BLaER1 treated with 17β-estradiol and CSF1 and Interleukin-3, amounts not matched to agents 10 nM and 100 nM (cell line): ENCODE measurements at regions not wholly inside any gene's neighbourhood (a gene's known extent, or its start where the extent isn't known, plus 50 kb on each side); places are given as distances from the start of the nearest gene placed in this dataset.
"Not testable (repeated sequence)": the region's sequence is repeated elsewhere in the genome, so short reads cannot be mapped to it uniquely, and the experiment has no call there.

Source experiments
- H3K27ac ChIP-seq, 11 experiments: shearing (Covaris generic); formaldehyde crosslinking; 2 replicates each; pipeline ENCODE4 v1.8.1; 2022
- H3K27me3 ChIP-seq, 11 experiments: shearing (Covaris generic); formaldehyde crosslinking; 2 replicates each; pipeline ENCODE4 v1.8.1; 2022
- H3K36me3 ChIP-seq, 11 experiments: shearing (Covaris generic); formaldehyde crosslinking; 2 replicates each; pipeline ENCODE4 v1.8.1; 2022
- H3K4me1 ChIP-seq, 10 experiments: shearing (Covaris generic); formaldehyde crosslinking; 2 replicates each; pipeline ENCODE4 v1.8.1; 2022
- H3K4me2 ChIP-seq, 11 experiments: shearing (Covaris generic); formaldehyde crosslinking; 2 replicates each; pipeline ENCODE4 v1.8.1; 2022
- H3K4me3 ChIP-seq, 10 experiments: shearing (Covaris generic); formaldehyde crosslinking; 2 replicates each; pipeline ENCODE4 v1.8.1; 2022
- H3K9ac ChIP-seq, 11 experiments: shearing (Covaris generic); formaldehyde crosslinking; 2 replicates each; pipeline ENCODE4 v1.8.1; 2022
- H3K9me3 ChIP-seq, 11 experiments: shearing (Covaris generic); formaldehyde crosslinking; replicated peaks in 1 of 11; 2 replicates each; pipeline ENCODE4 v1.8.1; 2022
- H4K20me1 ChIP-seq, 11 experiments: shearing (Covaris generic); formaldehyde crosslinking; 2 replicates each; pipeline ENCODE4 v1.8.1; 2022
- Cebpa-rat ChIP-seq, 11 experiments: shearing (Covaris generic); IDR thresholded peaks; 2 replicates each; pipeline ENCODE4 v1.8.1; 2022

DNA sequence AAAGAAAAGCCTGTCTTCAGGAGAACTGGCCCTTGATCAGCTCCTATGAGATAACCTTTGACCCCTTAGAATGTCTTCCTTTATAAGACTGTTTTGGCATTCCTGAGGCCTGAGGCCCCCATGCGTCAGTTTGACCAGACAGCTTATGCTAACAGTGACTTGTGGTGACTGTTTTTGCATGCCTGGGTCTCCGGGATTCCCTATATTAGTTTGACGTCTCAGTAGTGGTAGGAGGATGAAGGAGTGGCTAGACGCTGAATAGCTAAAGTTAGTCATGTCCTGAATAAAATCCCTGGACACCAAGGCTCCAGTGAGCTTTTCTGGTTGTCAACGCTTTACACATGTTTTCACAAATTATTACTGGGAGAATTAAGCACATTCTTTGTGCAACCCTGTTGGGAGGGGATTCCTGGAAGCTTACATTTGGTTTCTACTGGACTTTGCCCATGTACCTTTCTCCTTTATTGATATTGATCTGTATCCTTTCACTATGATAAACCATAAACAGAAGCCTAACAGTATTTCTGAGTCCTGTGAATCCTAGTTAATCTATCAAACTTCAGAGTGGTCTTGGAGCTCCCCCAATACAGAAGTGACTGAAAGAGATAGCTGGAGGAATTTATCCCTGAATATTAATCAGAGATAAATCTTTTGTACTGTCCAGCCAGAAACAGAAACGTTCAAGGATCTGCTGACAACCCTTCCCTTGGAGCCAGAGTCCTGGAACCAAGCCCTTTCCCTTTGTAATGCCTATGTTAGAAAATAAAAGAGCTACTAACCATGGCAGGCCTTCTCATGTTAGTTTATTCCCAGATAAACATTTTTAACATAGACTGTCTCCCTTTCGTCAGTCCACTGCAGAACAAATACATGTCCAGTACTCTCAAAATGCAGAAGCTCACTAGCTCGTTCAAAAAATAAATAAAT is 479.2 kb downstream of the RPS29 start:
- H4K20me1 ChIP-seq = no peaks in the 10 kb centered on the region
- TF ChIP-seq Cebpa-rat (IDR thresholded peaks at IDR 0.05) = no peak
- H3K9me3 ChIP-seq = peaks cover 0 to 7% (median 4%) of the 10 kb centered on the region in 11 experiments; a peak in 4 of 22 replicates
- no peak overlapping the region for H3K4me2 ChIP-seq
- H3K9ac ChIP-seq = no peak overlapping the region
- H3K27ac ChIP-seq = no peak overlapping the region
- peaks cover 0 to 6% (median 0%) of the 10 kb centered on the region in 10 experiments; a peak in 5 of 20 replicates for H3K4me1 ChIP-seq
- no peak overlapping the region for H3K4me3 ChIP-seq
- no peaks in the 10 kb centered on the region for H3K36me3 ChIP-seq
- no peaks in the 10 kb centered on the region for H3K27me3 ChIP-seq

DNA sequence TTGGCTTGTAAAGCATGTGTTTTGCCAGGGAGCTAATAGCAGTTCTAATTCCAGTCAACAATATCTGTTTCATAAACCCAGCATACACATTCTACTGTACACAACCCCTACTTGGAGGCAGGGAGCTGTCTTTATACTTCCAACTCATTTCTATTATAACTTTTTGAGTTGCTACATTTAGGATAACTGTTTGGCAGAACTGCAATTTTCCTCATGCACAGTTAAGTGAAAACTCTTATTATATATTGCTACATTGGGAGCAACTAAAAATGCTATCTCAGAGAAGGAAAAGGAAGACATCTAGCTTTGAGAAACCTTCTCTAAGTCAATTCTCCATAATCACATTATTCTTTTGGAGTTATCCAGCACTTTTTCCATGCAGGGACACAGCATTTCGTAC is 480.2 kb downstream of the RPS29 start:
- H4K20me1 ChIP-seq = no peaks in the 10 kb centered on the region
- no peaks in the 10 kb centered on the region for H3K4me1 ChIP-seq
- H3K9me3 ChIP-seq = peaks cover 0 to 7% (median 4%) of the 10 kb centered on the region in 11 experiments; a peak in 4 of 22 replicates
- no peak overlapping the region for H3K9ac ChIP-seq
- TF ChIP-seq Cebpa-rat (IDR thresholded peaks at IDR 0.05) = no peak
- no peak overlapping the region for H3K27ac ChIP-seq
- H3K4me3 ChIP-seq = no peak overlapping the region
- H3K36me3 ChIP-seq = no peaks in the 10 kb centered on the region
- no peaks in the 10 kb centered on the region for H3K27me3 ChIP-seq
- H3K4me2 ChIP-seq = no peak overlapping the region

DNA sequence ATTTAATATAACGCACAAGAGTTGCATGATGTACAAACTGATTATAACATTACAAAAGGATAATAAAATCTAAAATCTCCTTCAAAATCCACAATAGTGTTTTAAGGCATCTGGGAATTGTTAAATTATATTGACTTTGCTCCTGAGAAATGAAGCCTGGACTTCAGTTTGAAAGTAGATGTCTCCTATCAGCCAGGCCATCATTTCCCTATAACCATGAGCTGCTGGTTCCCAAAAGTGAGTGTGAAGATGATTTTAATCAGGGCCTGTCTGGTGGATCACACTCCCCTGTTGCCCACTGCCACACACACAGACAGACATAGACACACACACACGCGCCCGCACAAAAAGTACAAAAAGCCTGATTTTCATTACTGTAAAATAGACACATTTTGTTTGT is 480.7 kb downstream of the RPS29 start:
- no peak overlapping the region for H3K4me2 ChIP-seq
- H4K20me1 ChIP-seq = no peaks in the 10 kb centered on the region
- H3K4me1 ChIP-seq = no peaks in the 10 kb centered on the region
- no peak for TF ChIP-seq Cebpa-rat (IDR thresholded peaks at IDR 0.05)
- peaks cover 0 to 7% (median 4%) of the 10 kb centered on the region in 11 experiments; a peak in 4 of 22 replicates for H3K9me3 ChIP-seq
- no peak overlapping the region for H3K9ac ChIP-seq
- H3K36me3 ChIP-seq = no peaks in the 10 kb centered on the region
- no peak overlapping the region for H3K27ac ChIP-seq
- no peak overlapping the region for H3K4me3 ChIP-seq
- H3K27me3 ChIP-seq = no peaks in the 10 kb centered on the region

DNA sequence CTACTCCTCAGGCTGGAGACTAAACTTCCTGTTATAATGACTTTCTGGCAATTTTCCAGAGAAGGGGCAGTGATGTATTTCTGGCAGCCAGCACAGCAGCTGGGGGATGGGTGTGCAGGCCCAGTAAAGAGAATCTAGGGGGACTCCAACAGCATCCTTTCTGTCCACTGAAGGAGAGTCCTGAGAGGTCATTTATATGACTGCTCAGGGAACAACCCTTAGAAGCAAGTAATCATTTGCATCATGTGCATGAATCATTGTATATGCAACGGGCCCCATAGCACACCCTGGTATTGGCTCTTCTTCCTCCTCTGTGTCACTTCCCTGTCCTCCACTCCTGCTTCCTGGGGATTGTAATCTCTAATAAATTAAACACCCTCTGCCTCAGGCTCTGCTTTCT is 493.8 kb downstream of the RPS29 start:
- H3K36me3 ChIP-seq = no peaks in the 10 kb centered on the region
- no peak overlapping the region for H3K9ac ChIP-seq
- peaks cover 0 to 7% (median 0%) of the 10 kb centered on the region in 10 experiments; a peak in 1 of 20 replicates for H3K4me1 ChIP-seq
- no peak overlapping the region for H3K4me2 ChIP-seq
- peaks cover 0 to 15% (median 5%) of the 10 kb centered on the region in 11 experiments; a peak in 11 of 22 replicates for H3K9me3 ChIP-seq
- TF ChIP-seq Cebpa-rat (IDR thresholded peaks at IDR 0.05) = no peak
- H3K27ac ChIP-seq = no peak overlapping the region
- H3K4me3 ChIP-seq = no peak overlapping the region
- H3K27me3 ChIP-seq = no peaks in the 10 kb centered on the region
- H4K20me1 ChIP-seq = no peaks in the 10 kb centered on the region

DNA sequence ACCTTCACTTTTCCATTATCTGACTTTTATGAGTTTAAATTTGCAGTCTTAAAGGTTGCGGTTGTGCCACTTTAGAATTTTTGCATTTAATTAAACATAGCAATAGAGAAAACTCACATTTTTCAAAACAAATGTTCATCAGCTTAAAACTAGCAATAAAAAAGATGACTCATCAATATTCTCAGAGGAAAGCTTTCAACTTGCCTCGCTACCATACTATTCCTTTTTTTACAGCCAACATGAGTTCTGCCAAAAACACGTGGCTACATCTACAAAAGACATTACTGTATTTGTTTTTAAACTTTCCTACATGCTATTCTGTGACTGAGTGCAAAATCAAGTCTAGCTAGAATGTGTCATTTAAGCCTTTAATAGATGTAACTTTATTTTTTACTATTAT is 497.1 kb downstream of the RPS29 start:
- H3K27me3 ChIP-seq = no peaks in the 10 kb centered on the region
- no peak overlapping the region for H3K4me3 ChIP-seq
- no peak for TF ChIP-seq Cebpa-rat (IDR thresholded peaks at IDR 0.05)
- peaks cover 0 to 10% (median 4%) of the 10 kb centered on the region in 11 experiments; a peak in 6 of 22 replicates for H3K9me3 ChIP-seq
- no peak overlapping the region for H3K4me2 ChIP-seq
- H3K27ac ChIP-seq = no peak overlapping the region
- H3K4me1 ChIP-seq = peaks cover 0 to 7% (median 0%) of the 10 kb centered on the region in 10 experiments; a peak in 1 of 20 replicates
- no peaks in the 10 kb centered on the region for H4K20me1 ChIP-seq
- no peak overlapping the region for H3K9ac ChIP-seq
- no peaks in the 10 kb centered on the region for H3K36me3 ChIP-seq

DNA sequence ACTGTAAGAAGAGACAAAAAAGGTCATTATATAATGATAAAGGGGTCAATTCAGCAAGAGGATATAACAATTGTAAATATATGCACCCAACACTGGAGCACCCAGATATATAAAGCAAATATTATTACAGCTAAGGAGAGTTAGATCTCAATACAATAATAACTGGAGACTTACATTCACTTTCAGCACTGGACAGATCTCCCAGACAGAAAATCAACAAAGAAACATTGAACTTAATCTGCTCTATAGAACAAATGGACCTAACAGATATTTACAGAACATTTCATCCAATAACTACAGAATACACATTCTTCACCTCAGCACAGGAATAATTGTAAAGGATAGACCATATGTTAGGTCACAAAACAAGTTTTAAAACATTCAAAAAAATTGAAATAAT is 512.9 kb downstream of the RPS29 start:
- H3K4me1 ChIP-seq, H3K4me3 ChIP-seq, H3K4me2 ChIP-seq, H4K20me1 ChIP-seq, H3K27ac ChIP-seq, H3K27me3 ChIP-seq, H3K9ac ChIP-seq, H3K36me3 ChIP-seq: not testable (repeated sequence)
- peaks cover 0 to 13% (median 0%) of the 10 kb centered on the region in 11 experiments; a peak in 5 of 22 replicates for H3K9me3 ChIP-seq

DNA sequence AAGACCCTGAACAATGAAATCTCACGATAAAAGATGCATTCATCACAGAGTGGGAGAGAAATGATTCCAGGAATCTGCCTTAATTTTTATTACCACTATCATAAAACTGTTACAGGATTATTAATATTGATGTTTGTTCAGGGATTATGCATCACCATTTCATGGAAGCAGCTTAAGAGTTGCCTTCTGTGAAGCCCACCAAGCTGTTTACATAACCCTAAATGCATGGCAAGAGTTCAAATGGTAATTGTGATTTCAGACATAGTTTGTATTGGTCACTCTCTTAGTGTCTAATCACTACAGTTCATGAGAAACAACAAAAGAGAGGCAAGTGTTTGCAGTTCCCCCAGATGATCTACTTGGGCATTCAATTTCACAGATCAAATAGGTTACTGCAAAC is 527.7 kb downstream of the RPS29 start:
- H3K27me3 ChIP-seq = no peaks in the 10 kb centered on the region
- H3K9me3 ChIP-seq = peaks cover 0 to 7% (median 0%) of the 10 kb centered on the region in 11 experiments; a peak in 3 of 22 replicates
- H3K27ac ChIP-seq = no peak overlapping the region
- no peaks in the 10 kb centered on the region for H3K4me1 ChIP-seq
- no peak overlapping the region for H3K9ac ChIP-seq
- H3K36me3 ChIP-seq = no peaks in the 10 kb centered on the region
- H3K4me2 ChIP-seq = no peak overlapping the region
- no peak overlapping the region for H3K4me3 ChIP-seq
- no peak for TF ChIP-seq Cebpa-rat (IDR thresholded peaks at IDR 0.05)
- H4K20me1 ChIP-seq = no peaks in the 10 kb centered on the region

DNA sequence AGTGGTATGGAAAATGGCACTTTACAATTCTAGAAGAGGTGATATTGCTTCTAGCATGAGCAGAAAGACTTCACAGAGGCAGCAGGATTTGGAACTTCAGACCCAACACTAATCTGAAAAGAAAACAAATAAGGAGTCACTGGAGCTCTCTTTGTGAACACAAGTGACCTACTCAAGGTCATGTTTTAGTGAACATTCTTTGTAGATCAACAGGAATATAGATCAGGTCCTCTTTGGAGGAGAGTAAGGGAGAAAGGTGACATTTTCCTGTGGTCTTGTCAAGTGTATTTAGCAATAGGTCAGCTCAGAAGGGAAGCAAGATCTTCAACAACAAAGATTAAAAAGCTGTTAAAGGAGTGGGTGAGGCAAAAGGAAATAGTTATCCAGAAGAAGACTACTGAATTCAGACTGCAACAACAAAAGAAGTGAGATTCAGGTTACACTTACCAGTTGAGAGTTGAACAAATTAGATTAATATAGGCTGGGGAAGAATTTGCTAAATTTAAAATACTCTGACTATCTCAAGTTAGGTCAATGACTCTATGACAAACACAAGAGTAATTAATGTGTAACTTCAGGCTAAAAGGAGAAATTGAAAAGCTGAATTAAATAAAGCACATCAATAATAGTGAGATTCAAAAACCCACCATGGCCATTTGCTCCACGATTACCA is 528.2 kb downstream of the RPS29 start:
- Histone ChIP-seq H3K27ac (no peak overlapping the region), H3K4me2 (no peak overlapping the region), H3K9ac (no peak overlapping the region), H3K4me3 (no peak overlapping the region), H4K20me1 (no peaks in the 10 kb centered on the region), H3K36me3 (no peaks in the 10 kb centered on the region), H3K4me1 (no peaks in the 10 kb centered on the region), H3K9me3 (peaks cover 0 to 5% (median 0%) of the 10 kb centered on the region in 11 experiments; a peak in 2 of 22 replicates), H3K27me3 (no peaks in the 10 kb centered on the region)
- no peak for TF ChIP-seq Cebpa-rat (IDR thresholded peaks at IDR 0.05)

DNA sequence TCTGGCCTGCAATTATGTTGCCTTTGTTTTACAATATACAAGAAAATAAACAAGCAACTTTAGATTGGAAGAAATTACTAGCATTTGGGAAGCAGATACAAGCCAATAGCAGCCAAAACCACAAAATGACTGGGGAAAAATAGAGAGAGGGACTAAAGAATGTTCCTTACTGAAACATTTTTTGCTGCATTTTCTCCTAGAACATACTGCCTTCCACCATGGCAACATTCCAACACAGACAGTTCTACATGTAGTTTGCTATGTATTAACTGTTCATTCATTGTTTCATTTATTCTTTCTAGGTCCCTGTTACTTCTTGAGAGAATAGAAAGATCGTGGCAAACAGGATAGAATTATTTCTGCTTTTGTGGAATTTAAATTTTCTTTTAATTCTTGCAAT is 530.2 kb downstream of the RPS29 start:
- H3K36me3 ChIP-seq = no peaks in the 10 kb centered on the region
- H3K4me1 ChIP-seq = peaks cover 0 to 3% (median 0%) of the 10 kb centered on the region in 10 experiments; a peak in 1 of 20 replicates
- no peak overlapping the region for H3K27ac ChIP-seq
- H3K9ac ChIP-seq = no peak overlapping the region
- H3K4me3 ChIP-seq = no peak overlapping the region
- H3K27me3 ChIP-seq = no peaks in the 10 kb centered on the region
- peaks cover 0 to 10% (median 0%) of the 10 kb centered on the region in 11 experiments; a peak in 4 of 22 replicates for H3K9me3 ChIP-seq
- no peak for TF ChIP-seq Cebpa-rat (IDR thresholded peaks at IDR 0.05)
- no peaks in the 10 kb centered on the region for H4K20me1 ChIP-seq
- no peak overlapping the region for H3K4me2 ChIP-seq
